Thoracic aorta (tissue), 2 donors: ENCODE measurements at regions not wholly inside any gene's neighbourhood (a gene's known extent, or its start where the extent isn't known, plus 50 kb on each side); places are given as distances from the start of the nearest gene placed in this dataset.

Experiments used
- ATAC-seq: fragments of 150-250 bp; one replicate; pipeline ENCODE4 v1.8.0; 2017; ENCODE audit warnings: low read depth; ENCODE audit not compliant: insufficient number of reproducible peaks, low FRiP score
- DNase-seq: peaks from one replicate; pipeline ENCODE4 v3.0.0-alpha.2; 2020; ENCODE audit warnings: low spot score
- H3K27ac ChIP-seq, 2 donors: fragments of 200-600 bp; sonication (generic); 1 replicate in 1 of 2; 2 replicates in 1 of 2; pipeline ENCODE4 v1.5.1; 2016; ENCODE audit warnings: mild to moderate bottlenecking in 2 of 2, moderate library complexity in 2 of 2
- H3K27me3 ChIP-seq: fragments of 200-600 bp; sonication (generic); replicated peaks from 2 replicates; pipeline ENCODE4 v1.6.0; 2016; ENCODE audit warnings: mild to moderate bottlenecking; ENCODE audit not compliant: insufficient read depth
- H3K36me3 ChIP-seq: fragments of 200-600 bp; sonication (generic); one replicate; pipeline ENCODE4 v1.5.1; 2016
- H3K4me1 ChIP-seq, 2 donors: fragments of 200-600 bp; sonication (generic); 1 replicate in 1 of 2; 2 replicates in 1 of 2; pipeline versions ENCODE4 v1.5.1 to v1.6.0; 2016; ENCODE audit warnings: low read depth in 2 of 2, mild to moderate bottlenecking in 1 of 2; ENCODE audit not compliant: control insufficient read depth in 1 of 2
- H3K4me3 ChIP-seq: fragments of 200-600 bp; sonication (generic); 2 replicates; pipeline ENCODE4 v1.5.1; 2016; ENCODE audit warnings: mild to moderate bottlenecking
- H3K9me3 ChIP-seq: fragments of 200-600 bp; sonication (generic); 2 replicates; pipeline ENCODE4 v1.5.1; 2016
- CTCF ChIP-seq: fragments of 200-600 bp; sonication (generic); IDR thresholded peaks from one replicate; pipeline ENCODE4 v1.5.1; 2019; ENCODE audit warnings: antibody characterized with exemption

- ATAC-seq, result no peak
- no peak overlapping the region for H3K27ac ChIP-seq
- no peaks in the 10 kb centered on the region for H3K36me3 ChIP-seq
- no peak for DNase-seq
- no peaks in the 10 kb centered on the region for H3K4me1 ChIP-seq
- H3K27me3 ChIP-seq, result no peaks in the 10 kb centered on the region
- no peak overlapping the region for H3K4me3 ChIP-seq
- peaks cover 8% of the 10 kb centered on the region for H3K9me3 ChIP-seq
- no peak for TF ChIP-seq CTCF
Measured at GRCh38 chr5:147143215-147143614, 91.6 kb upstream of the STK32A start.

- TF ChIP-seq CTCF, result no peak
- ATAC-seq (no peak), DNase-seq (no peak)
- Histone ChIP-seq H3K27ac (no peak overlapping the region), H3K9me3 (no peaks in the 10 kb centered on the region), H3K4me1 (no peaks in the 10 kb centered on the region), H3K4me3 (no peak overlapping the region), H3K36me3 (no peaks in the 10 kb centered on the region), H3K27me3 (no peaks in the 10 kb centered on the region)
Measured at GRCh38 chr5:147145328-147145727, 89.5 kb upstream of the STK32A start.

- no peak for TF ChIP-seq CTCF
- DNase-seq (no peak), ATAC-seq (no peak)
- H3K27ac ChIP-seq, result no peak overlapping the region
- no peaks in the 10 kb centered on the region for H3K27me3 ChIP-seq
- H3K4me1 ChIP-seq, result no peaks in the 10 kb centered on the region
- H3K9me3 ChIP-seq, result no peaks in the 10 kb centered on the region
- H3K4me3 ChIP-seq, result no peak overlapping the region
- no peaks in the 10 kb centered on the region for H3K36me3 ChIP-seq
Measured at GRCh38 chr5:147148715-147149114, 86.1 kb upstream of the STK32A start.

- no peak for TF ChIP-seq CTCF
- Histone ChIP-seq H3K27me3 (no peaks in the 10 kb centered on the region), H3K27ac (no peak overlapping the region), H3K9me3 (no peaks in the 10 kb centered on the region), H3K4me3 (no peak overlapping the region), H3K4me1 (no peaks in the 10 kb centered on the region), H3K36me3 (no peaks in the 10 kb centered on the region)
- no peak for DNase-seq
- no peak for ATAC-seq
Measured at GRCh38 chr5:147152086-147152485, 82.7 kb upstream of the STK32A start.

GRCh38 chr5:147154809-147155208 lies 80.0 kb upstream of the STK32A start:
- Histone ChIP-seq H3K4me3 (no peak overlapping the region), H3K36me3 (no peaks in the 10 kb centered on the region), H3K9me3 (no peaks in the 10 kb centered on the region), H3K27me3 (no peaks in the 10 kb centered on the region), H3K27ac (no peak overlapping the region), H3K4me1 (no peaks in the 10 kb centered on the region)
- no peak for TF ChIP-seq CTCF
- no peak for ATAC-seq
- no peak for DNase-seq
